ENCODE measurements at regions not wholly inside any gene's neighbourhood (a gene's known extent, or its start where the extent isn't known, plus 50 kb on each side); places are given as distances from the start of the nearest gene placed in this dataset.

DNA sequence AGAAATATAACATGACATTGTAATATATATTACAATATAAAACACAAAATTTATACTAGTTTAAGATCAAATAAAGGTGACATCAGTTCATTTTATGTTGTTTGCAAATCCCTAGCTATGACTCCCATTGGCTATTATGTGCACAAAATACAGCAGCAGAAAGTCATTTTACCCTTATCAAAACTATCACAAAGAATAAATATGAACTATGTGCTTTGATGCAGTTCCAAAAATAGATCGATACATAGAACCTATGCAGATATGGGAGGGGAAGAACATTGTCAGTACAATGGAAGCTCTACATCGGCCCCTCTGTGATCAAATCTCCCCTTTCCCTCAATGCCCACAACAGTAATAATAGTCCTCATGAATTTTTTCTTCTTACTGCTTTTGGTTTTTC, 1038.1 kb upstream of the PCDH20 start:
- TF ChIP-seq, protein P1, sequence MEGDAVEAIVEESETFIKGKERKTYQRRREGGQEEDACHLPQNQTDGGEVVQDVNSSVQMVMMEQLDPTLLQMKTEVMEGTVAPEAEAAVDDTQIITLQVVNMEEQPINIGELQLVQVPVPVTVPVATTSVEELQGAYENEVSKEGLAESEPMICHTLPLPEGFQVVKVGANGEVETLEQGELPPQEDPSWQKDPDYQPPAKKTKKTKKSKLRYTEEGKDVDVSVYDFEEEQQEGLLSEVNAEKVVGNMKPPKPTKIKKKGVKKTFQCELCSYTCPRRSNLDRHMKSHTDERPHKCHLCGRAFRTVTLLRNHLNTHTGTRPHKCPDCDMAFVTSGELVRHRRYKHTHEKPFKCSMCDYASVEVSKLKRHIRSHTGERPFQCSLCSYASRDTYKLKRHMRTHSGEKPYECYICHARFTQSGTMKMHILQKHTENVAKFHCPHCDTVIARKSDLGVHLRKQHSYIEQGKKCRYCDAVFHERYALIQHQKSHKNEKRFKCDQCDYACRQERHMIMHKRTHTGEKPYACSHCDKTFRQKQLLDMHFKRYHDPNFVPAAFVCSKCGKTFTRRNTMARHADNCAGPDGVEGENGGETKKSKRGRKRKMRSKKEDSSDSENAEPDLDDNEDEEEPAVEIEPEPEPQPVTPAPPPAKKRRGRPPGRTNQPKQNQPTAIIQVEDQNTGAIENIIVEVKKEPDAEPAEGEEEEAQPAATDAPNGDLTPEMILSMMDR (IDR thresholded peaks at IDR 0.05), result no peak
- TF ChIP-seq EP300 (IDR thresholded peaks at IDR 0.05), result no peak

Measured in ovary (tissue), 3 donors.